Limb (tissue), 2 donors: ENCODE measurements at regions not wholly inside any gene's neighbourhood (a gene's known extent, or its start where the extent isn't known, plus 50 kb on each side); places are given as distances from the start of the nearest gene placed in this dataset.
A peak's percentile ranks its signal among the peaks of the same experiment; 100 is the strongest.

ENCODE experiments used
- DNase-seq, 2 donors: peaks; one replicate each; pipeline ENCODE4 v3.0.0-alpha.2; 2016; ENCODE audit errors: extremely low spot score in 2 of 2

DNA sequence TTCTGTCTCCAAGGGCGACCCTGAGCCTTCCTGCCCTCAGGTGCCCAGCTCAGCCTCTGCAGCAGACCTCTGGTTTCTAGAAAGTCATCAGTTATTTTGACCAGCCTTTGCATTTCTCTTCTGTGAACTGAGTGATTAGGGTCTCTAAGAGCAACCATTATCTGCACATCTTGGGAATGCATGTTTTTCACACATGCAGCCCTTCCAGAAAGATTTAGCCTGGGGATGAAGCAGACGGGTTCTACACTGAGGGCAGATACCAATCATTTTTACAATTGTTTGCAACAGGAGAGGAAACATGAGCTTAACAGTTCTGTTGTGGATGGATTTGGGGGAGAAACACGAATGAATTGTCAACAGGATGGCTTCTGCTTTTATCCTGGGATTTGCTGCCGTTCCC, 90.1 kb upstream of the PITX1 start:
- no peak for DNase-seq

DNA sequence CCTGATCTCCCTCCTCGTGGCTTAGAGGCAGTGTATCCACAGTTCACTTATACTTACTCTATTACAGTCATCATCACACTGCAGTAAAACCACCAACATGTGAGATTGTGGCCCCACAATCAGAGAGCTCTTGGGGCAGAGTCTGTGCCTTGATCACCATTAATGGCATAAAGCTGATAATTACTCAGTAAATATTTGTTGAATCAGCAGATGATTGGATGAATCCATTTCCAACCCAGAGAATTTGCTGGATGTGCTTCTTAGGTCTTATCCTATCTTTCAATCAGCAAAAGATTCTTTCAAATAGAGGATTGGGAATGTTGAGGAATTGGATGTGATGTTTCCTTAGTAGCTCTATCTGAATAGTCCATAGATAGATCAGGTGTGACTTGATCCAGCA, 88.8 kb upstream of the PITX1 start:
- no peak for DNase-seq

DNA sequence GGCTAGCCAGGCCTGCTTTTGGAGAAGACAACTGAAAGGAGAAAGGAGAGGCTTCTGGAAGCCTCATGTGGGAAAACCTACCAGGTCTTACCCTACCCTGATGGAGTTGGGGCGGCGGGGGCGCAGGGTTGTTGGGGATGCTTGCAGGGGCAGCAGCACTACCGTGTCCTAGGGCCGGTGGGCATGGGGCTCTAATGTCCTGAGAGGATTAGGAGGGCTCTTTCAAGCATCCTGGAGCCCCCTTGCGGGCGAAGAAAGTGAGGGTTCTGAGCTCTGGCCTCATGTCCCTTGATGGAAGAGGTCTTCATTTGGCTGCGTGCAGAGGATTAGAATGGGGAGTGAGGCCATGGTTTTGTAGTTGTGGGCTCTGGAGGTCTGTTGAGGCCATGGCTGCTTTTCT, 86.9 kb upstream of the PITX1 start:
- no peak for DNase-seq

DNA sequence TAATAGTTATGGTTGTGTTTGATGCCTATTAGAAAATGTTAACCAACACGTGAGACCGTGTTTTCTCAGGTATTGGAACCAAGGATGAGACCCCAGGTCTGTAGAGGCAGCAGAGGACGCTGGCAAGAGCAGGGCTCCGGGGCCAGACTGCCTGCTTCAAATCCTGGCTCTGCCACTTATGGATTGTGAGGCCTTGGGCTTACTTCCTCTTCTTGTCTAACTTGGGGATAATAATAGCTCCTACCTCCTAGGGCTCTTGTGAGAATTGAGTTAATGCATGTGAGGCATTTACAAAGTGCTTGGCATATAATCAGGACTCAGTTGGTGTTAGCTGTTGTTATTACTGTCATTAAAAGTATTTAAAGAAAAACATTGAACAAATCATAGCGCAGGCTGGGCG, 85.5 kb upstream of the PITX1 start:
- DNase-seq, result no peak

DNA sequence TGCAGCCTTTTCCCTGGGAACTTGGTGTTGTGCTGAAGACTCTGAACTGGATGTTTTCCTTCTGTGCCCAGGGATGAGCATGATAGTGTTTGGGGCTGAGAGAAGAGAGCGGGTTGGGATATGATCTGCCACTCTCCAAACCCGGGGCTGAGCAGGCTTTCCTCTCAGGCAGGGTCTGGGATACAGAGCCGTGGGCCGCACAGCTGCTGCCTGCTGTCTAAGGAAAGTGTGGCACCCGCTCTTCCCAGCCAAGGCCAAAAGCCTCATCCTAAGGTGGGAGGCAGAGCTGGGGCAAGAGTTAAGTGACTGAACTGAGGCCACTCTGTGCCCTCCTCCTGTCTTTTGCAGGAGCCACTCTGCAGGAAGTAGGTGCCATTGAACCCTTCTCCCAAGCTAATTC, 83.6 kb upstream of the PITX1 start:
- DNase-seq, result no peak

DNA sequence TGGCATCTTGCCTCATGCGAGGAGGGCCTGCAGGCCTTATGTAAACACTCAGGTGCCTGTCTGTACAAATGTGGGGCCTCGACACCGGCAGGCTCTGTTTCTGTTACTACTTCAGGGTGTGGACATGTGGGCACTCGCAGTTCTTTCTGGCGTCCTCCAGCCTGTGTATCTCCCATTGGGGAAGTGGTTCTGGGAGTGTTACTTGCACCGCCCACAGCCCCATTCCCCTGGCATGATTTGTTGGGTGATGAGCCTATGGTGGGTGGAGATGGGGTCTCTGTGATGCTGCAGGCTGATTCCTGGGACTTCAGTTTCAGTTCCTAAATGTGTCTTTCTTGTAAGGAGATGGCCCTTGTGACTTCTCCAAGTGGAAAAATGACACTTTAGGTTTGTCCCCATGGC, 82.1 kb upstream of the PITX1 start:
- no peak for DNase-seq

DNA sequence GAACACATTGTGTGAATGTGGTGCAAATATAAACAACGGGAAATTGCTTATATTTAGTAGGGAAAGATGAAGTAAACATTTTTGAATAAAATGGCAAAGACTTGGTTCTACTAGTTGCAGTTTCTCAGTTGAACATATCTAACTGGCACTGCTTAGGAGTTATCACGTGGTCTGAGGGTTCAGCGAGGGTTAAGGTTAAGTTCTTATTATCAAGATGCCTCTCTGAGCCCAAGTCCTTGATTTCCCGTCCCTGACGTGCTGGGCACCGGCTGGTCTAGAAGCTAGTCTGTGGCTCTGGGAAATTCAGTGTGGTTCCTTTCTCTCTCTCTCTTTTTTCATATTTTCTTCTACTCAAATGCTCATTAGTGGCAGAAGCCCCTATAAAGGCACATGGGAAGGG, 81.6 kb upstream of the PITX1 start:
- DNase-seq, result no peak

DNA sequence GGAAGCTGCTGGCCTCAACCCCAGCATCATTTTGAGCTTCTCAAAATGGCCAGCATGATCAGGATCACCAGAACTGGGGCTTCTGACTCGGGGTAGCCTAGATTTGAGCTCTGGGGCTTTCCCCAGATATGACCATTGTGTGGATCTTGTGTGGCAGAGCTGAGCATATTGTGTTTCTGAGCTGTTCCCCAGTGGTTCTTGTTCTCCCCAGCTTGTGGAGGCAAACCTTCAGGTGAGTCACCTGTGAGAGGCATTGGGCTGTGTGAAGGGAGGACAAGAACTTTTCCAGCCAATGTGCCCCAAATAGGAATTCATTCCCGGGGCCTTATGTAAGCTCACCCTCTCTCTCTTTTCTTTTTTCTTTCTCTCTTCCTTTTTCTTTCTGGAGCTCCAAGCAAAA, 80.7 kb upstream of the PITX1 start:
- DNase-seq, result no peak

DNA sequence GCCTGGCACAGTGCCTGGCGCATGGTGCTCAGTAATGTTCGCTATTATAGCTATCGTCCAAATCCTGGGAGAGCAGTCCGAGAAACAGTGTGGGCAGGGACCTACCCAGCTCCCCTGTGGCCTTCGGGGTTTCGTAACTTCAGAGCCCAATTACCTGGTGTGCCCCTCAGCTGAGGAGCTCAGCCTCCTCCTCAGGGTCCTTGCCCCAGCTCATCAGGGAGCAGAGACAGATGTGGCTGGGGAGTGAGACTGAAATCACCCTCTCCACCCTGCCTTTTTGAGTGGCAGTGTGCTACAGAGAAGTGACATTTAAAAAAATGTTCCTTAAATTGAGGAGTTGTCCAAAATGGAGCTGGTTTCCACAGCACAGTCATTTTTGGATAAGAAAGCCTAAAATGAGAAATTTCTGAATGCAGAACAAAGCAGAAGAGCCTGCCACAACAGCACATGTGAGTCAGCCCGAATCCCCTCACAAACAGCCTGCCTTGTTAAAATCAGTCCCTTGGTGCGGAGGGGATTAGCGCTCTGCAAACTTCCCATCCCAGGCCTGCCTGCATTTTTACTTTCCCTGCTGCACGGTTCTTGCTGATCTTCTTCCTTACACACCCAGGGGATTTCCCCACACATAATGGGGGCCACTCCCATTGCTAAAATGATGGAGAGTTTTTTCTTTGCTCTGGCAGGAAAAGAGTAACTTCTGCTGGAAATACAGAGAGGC, 78.1 kb upstream of the PITX1 start:
- peak; percentile 55 to 63 for DNase-seq

DNA sequence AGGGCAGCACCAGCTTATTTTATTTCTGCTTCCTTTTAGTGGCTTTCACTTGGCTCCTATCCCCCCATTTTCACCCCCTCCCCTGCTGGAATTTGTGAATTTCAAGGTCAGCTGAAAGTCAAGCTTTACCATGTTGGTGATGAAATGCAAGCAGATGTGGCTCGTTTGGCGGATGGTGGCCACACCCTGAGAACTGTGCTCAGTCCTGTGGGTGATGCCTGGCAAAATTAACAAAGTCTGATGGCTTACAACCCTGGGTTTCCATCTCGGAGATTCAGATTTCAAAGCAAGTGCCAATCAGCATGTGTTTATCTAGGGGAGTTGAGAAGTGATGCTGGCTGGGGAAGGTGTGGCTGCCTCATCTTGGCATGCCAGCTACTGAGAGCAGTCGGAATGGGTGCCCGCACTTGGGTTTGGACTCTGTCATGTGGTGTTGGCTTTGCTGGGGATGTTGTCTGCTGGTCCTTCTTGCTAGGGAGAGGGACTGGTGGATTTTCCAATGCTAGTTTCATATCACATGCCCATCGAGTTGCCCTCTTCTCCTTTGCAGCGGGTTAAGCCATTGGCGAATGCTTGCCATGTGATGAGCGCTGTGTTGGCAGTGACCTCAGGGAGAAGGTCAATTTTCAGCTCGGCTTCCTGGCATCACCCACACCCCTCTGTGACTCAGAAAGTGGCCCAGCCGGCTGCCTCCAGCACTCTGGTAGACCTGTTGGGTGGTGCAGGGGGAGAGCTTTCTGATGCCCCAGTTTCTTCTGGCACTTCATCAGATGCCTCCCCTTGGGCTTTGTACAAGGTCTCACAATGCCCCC, 77.0 kb upstream of the PITX1 start:
- no peak for DNase-seq

DNA sequence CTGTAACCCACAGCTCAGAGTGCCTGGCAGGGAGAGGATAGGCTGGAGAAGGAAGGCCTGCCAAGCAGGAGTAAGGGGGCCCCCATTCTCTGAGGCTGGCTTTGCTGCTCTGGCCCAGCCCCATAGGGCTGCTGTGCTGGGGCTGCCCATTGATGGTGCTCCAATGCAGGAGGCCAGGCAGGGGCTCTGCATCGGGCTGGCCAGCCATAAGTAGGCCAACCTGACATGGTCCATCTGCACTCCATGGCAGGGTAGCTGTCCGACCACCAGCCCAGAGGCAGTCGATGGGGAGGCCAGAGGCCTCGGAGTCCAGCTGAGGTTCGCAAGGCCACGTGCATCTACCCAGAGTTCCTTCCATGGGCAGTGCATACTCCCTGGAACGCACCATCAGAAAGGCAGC, 75.0 kb upstream of the PITX1 start:
- no peak for DNase-seq

DNA sequence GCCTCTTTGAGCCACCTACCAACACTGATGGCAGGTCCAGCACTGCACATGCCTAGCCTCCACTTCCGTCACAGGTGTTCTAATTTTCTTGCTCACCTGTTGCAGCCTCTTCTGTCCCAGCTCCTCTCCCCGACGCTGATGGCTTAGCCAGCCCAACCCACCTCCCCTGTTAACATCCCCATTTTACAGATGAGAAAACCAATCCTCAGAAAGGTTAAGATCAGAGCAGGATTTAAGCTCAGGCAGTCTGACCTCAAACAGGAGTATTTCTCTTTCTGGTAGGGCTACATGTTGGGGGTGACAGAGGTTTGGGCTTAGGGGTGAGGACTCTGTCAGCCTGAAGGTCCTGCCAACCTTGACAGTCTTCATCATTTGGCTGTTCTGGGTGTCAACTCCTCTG, 74.5 kb upstream of the PITX1 start:
- no peak for DNase-seq

DNA sequence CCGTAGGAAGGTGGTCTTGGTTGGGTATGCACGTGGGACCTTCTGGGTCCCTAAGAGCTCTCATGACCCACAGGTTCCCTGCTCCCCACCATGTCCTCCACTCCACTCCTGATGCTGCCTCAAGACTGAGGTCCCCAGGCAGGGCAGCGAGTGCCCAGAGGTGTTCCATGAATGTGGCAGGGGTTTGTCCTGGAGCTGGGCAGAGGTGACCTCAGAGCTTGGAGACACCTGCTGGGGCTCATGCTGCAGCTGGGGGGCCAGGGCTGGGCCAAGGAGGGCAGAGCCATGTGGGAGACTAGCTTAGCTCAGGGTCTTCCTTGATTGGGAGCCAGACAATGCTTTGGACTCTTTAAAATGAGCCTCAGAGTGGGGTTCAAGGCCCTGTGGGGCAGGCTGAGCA, 74.0 kb upstream of the PITX1 start:
- no peak for DNase-seq

DNA sequence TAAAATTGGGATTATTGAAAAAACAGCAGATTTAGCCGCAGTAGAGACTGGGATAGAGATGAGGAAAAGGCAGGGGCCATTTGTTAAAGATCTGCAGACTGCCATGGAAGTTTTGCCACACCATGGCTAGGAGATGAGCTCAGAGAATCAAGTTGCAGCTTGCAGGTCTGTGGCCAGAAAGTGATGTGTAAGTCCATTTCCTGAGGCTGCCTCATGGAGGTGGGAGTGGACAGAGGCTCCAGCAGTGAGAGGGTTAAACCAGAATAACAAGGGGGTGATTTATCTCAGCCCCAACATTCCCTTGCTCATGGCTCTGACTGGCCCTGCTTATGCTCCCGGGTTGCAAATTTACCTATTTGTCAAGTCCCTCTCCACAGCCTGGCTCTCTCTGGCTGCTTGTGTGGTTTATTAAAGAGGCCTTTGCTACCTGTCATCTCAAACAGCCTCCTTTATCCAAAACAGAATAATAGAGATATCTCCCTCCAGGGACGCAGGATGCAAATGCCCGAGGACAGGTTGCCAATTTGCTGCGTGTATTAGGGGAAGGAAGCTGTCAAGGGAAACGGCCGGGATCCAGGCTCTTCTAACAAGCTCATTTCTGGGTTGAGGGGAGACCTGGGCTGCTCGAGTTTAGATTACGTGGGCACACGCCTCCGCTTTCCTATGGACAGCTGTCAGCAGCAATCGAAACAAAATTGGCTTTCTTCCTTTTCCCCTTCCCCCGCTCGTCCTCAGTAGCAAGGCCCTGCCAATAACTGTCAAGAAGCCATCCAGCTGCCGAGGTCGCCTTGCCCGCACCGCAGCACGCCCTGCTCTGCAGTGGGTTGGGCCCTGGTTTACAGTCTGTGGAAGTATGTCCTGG, 72.8 kb upstream of the PITX1 start:
- DNase-seq, result no peak

DNA sequence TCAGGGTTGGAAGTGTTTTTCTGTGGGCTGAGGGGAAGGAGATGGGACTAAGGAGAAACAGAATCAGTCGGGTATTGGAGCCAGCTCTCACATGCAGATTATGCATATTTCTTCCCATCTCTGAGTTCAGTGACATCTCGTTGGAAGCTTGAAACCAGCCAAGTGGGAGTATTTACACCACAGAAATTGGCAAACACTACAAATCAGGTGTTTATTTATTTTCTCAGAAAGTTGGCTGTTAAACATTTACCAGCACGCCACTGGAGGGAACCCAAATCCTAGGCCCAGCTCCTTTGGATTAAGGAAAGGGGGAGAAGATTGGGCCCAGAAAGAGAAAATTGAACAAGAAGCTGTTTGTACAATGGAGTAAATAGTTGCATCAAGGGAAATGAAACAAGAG, 72.1 kb upstream of the PITX1 start:
- no peak for DNase-seq

DNA sequence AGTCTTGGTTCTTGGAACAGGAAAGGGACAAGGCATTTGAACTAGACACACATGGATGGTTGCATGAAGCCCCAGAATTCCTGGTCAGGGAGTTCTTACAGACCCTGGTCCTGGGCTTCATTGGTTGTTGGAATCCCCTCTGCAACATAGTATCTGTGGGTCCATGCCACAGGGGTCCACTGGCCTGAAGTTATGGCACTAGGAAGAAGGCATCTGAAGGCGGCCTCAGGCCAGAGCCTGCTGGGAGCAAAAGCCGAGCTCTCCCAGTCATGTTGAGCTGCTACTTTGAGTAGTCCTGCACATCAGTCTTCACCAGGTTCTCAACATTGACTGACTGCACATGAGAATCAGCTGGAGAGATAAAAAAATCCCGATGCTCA, 71.1 kb upstream of the PITX1 start:
- no peak for DNase-seq

DNA sequence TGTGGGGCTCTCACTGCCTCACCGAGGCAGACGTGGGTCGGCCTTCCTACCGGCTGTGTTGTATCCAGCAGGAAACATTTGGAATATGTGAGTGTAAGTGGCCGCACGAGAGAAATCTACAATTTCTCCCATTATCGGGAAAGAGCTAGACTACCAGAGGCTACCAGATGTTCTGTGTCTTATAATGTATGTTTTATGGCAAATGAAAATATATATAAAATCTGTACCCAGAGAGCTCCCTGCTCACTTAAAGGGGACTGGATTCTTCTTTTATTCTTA, 69.5 kb upstream of the PITX1 start:
- no peak for DNase-seq

DNA sequence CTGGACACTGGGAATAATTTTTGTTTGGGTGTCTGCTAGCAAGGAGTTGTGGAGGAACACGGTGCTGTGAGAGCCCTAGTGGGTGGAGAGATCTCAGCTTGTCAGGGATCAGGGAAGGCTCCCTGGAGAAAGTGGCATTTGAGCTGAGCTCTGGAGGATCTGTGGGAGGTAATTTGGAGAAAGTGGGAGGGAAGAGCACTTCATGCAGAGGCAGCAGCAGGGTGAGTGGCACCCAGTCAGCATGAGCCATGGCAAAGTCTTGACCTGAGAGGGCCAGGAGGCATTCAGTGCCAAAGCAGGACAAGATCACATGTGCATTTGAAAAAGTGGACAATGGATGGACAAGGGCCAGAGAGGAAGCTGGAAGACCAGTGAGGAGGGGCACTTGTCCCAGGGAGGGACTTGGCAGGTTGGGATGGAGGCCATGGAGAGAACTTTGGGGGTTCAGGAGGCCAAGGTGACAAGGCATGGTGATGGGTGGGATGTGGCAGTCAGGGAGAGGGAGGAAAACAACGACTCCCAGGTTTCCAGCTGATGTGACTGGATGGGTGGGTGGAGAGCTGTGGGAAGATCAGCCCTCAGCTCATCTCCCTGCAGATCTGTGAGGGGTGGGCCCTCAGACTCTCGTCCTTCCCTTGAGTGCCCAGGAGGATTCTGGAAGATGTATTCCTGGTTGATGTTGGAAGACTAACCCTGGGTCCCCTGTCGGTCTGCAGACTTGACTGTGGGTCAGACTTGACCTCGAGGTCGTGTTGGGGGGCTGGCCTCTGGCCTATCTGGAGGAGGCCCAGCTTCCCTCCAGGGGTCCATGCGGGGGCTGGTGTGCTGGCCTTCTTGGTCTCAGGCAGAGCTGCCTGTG, 68.9 kb upstream of the PITX1 start:
- DNase-seq, result peak in 1 of 2 donors; percentile 6

DNA sequence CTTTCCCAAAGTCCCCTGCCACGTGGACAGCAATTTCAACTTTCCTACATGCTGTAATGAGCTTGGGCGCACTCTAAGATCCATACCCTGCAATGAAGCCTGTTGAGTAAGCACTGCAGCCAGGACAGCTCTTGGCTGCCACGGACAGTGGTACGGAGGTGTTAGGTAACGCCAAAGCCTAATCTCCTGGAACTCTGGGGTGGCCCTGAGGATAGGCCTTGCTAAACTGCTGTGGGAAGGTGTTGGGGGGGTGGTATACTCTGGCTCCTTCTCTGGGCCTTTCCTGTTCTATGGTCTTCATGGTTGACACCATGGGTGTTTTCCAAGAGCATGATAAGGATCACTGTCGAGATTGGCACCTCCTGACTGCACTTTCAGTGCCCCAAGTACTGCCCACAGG, 66.4 kb upstream of the PITX1 start:
- DNase-seq, result peak in 1 of 2 donors; percentile 11

DNA sequence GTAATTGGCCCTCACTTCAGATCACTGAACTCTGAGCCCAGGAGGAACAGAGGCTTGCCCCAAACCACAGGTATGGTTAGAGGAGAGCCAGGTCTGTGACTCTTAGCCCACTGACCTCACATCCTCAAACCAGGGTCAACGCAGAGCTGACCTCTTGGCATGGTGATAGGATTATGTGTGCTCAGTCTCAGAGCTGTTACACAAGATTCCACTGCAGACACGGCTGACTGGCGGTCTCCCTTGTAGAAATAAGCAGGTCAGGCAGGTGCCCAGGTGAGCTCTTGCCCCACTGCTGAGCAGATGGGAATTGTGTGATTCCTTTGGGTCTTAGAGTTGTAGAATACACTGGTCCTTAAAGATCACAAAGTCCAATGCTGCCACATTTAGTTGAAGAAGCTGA, 66.0 kb upstream of the PITX1 start:
- DNase-seq, result peak in 1 of 2 donors; percentile 2

DNA sequence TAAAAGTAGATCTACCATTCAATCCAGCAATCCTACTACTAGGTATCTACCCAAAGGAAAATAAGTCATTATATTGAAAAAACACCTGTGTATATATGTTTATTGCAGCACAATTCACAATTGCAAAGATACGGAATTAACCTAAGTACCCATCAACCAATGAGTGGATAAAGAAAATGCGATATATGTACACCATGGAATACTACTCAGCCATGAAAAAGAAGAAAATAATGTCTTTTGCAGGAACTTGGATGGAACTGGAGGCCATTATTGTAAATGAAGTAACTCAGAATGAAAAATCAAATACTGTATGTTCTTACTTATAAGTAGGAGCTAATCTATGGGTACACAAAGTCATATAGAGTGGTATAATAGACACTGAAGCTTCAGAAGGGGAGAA, 63.4 kb upstream of the PITX1 start:
- DNase-seq, result no peak

DNA sequence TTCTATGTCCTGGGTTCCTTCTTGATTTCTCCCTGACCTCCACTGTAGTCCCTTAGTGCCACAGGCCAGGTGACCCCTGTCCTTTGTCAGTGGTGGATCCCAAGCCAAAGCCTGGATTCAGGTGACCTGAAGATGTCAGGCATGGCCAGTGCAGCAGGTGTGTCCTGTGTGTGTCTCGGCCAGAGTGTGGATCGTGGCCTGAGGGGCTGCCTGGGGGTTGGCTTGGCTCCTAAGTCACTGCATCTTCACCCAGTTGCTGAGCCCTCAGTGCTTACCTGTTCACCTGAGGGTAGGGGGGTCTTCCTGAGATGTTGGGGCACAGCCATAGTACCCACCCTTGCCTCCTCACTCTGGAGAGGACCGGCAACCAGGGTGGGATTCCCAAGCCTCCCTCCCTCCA, 61.8 kb upstream of the PITX1 start:
- no peak for DNase-seq
